ENCODE measurements at regions not wholly inside any gene's neighbourhood (a gene's known extent, or its start where the extent isn't known, plus 50 kb on each side); places are given as distances from the start of the nearest gene placed in this dataset.
A peak's percentile ranks its signal among the peaks of the same experiment; 100 is the strongest.
"Not testable (repeated sequence)": the region's sequence is repeated elsewhere in the genome, so short reads cannot be mapped to it uniquely, and the experiment has no call there.

GRCh38 chr15:87675271-87675670 lies 581.3 kb downstream of the NTRK3 start:
- no peak for TF ChIP-seq ZFX (IDR thresholded peaks at IDR 0.05)
- no peak for TF ChIP-seq CTCF (conservative IDR thresholded peaks at IDR 0.05)

GRCh38 chr15:87672309-87673288 lies 583.9 kb downstream of the NTRK3 start:
- peak; percentile 70 for TF ChIP-seq CTCF (conservative IDR thresholded peaks at IDR 0.05)
- TF ChIP-seq ZFX (IDR thresholded peaks at IDR 0.05) = no peak

More at GRCh38 chr15:87675271-87675670, 581.3 kb downstream of the NTRK3 start:
- H3K27ac ChIP-seq = no peak overlapping the region

DNA sequence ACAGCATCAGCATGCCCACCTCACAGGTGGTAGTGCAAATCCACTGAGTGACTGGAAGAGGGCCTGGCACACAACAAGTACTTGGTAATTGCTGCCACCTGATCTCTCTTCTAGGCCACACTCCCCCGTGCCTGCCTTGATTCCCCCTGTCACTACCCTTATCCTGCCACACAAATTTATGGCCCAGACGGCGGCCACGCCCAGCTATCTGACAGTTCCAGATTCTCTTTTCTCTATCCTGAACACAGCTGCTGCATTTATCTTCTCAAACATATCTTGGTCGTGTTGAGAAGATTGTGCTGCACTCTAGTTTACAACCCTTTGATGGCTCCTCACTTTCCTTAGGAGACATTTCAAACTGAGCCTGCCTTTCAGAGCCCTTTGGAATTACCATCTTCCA lies 585.2 kb downstream of the NTRK3 start:
- no peak for TF ChIP-seq CTCF (conservative IDR thresholded peaks at IDR 0.05)
- no peak for TF ChIP-seq ZFX (IDR thresholded peaks at IDR 0.05)
- no peak overlapping the region for H3K27ac ChIP-seq

More at GRCh38 chr15:87672309-87673288, 583.9 kb downstream of the NTRK3 start:
- H3K27ac ChIP-seq = no peak overlapping the region

GRCh38 chr15:87669846-87670245 lies 586.7 kb downstream of the NTRK3 start:
- TF ChIP-seq CTCF (conservative IDR thresholded peaks at IDR 0.05) = no peak
- TF ChIP-seq ZFX (IDR thresholded peaks at IDR 0.05) = no peak
- no peak overlapping the region for H3K27ac ChIP-seq

GRCh38 chr15:87668768-87669564 lies 587.6 kb downstream of the NTRK3 start:
- H3K27ac ChIP-seq = not testable (repeated sequence)

- TF ChIP-seq CTCF (conservative IDR thresholded peaks at IDR 0.05) (no peak), ZFX (IDR thresholded peaks at IDR 0.05) (no peak)
- no peak overlapping the region for H3K27ac ChIP-seq
These were observed 588.9 kb downstream of the NTRK3 start for GRCh38 chr15:87667643-87668042.

DNA sequence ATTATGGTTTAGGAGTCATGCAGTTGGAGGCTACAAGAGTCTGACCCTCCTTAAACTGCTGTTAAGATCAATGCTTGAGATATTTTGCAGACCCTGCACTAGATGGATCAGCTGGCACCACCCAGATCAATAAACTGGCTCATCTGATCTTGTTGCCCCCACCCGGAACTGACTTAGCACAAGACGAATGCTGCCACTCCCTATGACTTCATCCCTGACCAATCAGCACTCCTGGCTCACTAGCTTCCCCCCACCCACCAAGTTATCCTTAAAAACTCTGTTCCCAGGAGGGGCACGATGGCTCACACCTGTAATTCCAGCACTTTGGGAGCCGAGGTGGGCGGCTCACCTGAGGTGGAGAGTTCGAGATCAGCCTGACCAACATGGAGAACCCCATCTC lies 594.0 kb downstream of the NTRK3 start:
- H3K27ac ChIP-seq = no peak overlapping the region
- TF ChIP-seq CTCF (conservative IDR thresholded peaks at IDR 0.05) = no peak
- TF ChIP-seq ZFX (IDR thresholded peaks at IDR 0.05) = no peak

Data from C4-2B (cell line).